ENCODE measurements at regions not wholly inside any gene's neighbourhood (a gene's known extent, or its start where the extent isn't known, plus 50 kb on each side); places are given as distances from the start of the nearest gene placed in this dataset.

- Histone ChIP-seq H3K79me2 (ENCODE audit: insufficient read depth, low read depth) (no peaks in the 10 kb centered on the region), H2AFZ (ENCODE audit: low read depth) (no peak overlapping the region), H3K27me3 (ENCODE audit: insufficient read depth, low read depth) (no peaks in the 10 kb centered on the region), H4K20me1 (ENCODE audit: insufficient read depth) (no peaks in the 10 kb centered on the region), H3K4me2 (no peak overlapping the region), H3K27ac (no peak overlapping the region), H3K36me3 (ENCODE audit: insufficient read depth) (no peaks in the 10 kb centered on the region), H3K9ac (no peak overlapping the region), H3K4me3 (IDR thresholded peaks at IDR 0.05; ENCODE audit: insufficient read depth, low read depth, low read length) (no peak overlapping the region), H3K4me1 (ENCODE audit: low read depth, poor library complexity, severe bottlenecking) (no peaks in the 10 kb centered on the region)
- TF ChIP-seq, protein P1, sequence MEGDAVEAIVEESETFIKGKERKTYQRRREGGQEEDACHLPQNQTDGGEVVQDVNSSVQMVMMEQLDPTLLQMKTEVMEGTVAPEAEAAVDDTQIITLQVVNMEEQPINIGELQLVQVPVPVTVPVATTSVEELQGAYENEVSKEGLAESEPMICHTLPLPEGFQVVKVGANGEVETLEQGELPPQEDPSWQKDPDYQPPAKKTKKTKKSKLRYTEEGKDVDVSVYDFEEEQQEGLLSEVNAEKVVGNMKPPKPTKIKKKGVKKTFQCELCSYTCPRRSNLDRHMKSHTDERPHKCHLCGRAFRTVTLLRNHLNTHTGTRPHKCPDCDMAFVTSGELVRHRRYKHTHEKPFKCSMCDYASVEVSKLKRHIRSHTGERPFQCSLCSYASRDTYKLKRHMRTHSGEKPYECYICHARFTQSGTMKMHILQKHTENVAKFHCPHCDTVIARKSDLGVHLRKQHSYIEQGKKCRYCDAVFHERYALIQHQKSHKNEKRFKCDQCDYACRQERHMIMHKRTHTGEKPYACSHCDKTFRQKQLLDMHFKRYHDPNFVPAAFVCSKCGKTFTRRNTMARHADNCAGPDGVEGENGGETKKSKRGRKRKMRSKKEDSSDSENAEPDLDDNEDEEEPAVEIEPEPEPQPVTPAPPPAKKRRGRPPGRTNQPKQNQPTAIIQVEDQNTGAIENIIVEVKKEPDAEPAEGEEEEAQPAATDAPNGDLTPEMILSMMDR (conservative IDR thresholded peaks at IDR 0.05; ENCODE audit: low read depth, low read length): no peak
Measured at GRCh38 chr4:123200051-123200940, 196.3 kb upstream of the SPRY1 start.

GRCh38 chr4:123204737-123205136 is 191.9 kb upstream of the SPRY1 start:
- Histone ChIP-seq H3K79me2 (ENCODE audit: insufficient read depth, low read depth) (no peaks in the 10 kb centered on the region), H3K4me2 (no peak overlapping the region), H3K4me3 (IDR thresholded peaks at IDR 0.05; ENCODE audit: insufficient read depth, low read depth, low read length) (no peak overlapping the region), H3K27me3 (ENCODE audit: insufficient read depth, low read depth) (no peaks in the 10 kb centered on the region), H3K27ac (no peak overlapping the region), H4K20me1 (ENCODE audit: insufficient read depth) (no peaks in the 10 kb centered on the region), H3K4me1 (ENCODE audit: low read depth, poor library complexity, severe bottlenecking) (no peaks in the 10 kb centered on the region), H3K36me3 (ENCODE audit: insufficient read depth) (no peaks in the 10 kb centered on the region), H2AFZ (ENCODE audit: low read depth) (no peak overlapping the region), H3K9ac (no peak overlapping the region)
- TF ChIP-seq, protein P1 (conservative IDR thresholded peaks at IDR 0.05; ENCODE audit: low read depth, low read length): no peak

DNA sequence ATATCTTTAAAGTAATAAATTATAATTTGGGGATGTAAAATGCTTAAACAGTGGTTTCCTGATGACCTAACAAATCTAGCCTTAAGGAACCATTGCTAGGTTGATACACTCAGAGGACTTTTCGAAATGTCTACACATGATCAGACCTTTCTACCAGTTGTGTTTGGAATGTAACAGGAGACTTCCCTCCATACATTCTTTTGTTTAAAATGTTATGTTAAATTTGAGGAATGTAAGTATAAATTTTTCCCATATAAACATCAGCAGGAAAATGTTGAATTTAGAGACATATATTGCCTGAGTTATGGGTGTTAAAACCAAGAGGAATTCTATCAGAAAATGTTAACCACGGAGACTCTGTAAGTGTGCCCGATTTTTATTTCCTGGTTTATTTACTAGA is 190.6 kb upstream of the SPRY1 start:
- H4K20me1 ChIP-seq (ENCODE audit: insufficient read depth): no peaks in the 10 kb centered on the region
- no peak overlapping the region for H2AFZ ChIP-seq (ENCODE audit: low read depth)
- TF ChIP-seq, protein P1 (conservative IDR thresholded peaks at IDR 0.05; ENCODE audit: low read depth, low read length): no peak
- no peak overlapping the region for H3K9ac ChIP-seq
- no peaks in the 10 kb centered on the region for H3K27me3 ChIP-seq (ENCODE audit: insufficient read depth, low read depth)
- no peak overlapping the region for H3K4me2 ChIP-seq
- no peak overlapping the region for H3K4me3 ChIP-seq (IDR thresholded peaks at IDR 0.05; ENCODE audit: insufficient read depth, low read depth, low read length)
- no peaks in the 10 kb centered on the region for H3K4me1 ChIP-seq (ENCODE audit: low read depth, poor library complexity, severe bottlenecking)
- H3K27ac ChIP-seq: no peak overlapping the region
- H3K36me3 ChIP-seq (ENCODE audit: insufficient read depth): no peaks in the 10 kb centered on the region
- no peaks in the 10 kb centered on the region for H3K79me2 ChIP-seq (ENCODE audit: insufficient read depth, low read depth)

DNA sequence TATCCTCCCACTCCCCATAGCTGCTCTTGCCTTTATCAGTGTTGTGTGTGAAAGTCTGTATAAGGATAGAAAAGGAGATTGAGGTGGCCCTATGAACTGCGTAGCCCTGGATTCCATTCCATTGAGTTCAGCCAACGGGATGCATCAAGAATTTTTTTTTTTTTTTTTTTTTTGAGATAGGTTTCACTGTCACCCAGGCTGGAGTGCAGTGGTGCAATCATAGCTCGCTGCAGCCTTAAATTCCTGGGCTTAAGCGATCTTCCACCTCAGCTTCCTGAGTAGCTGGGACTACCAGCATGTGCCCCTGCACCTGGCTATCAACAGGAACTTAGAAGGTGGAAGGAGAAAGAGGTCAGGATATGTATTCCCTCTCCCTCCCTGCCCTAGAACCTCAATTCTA is 187.2 kb upstream of the SPRY1 start:
- H3K27me3 ChIP-seq (ENCODE audit: insufficient read depth, low read depth): no peaks in the 10 kb centered on the region
- no peak overlapping the region for H3K4me2 ChIP-seq
- TF ChIP-seq, protein P1 (conservative IDR thresholded peaks at IDR 0.05; ENCODE audit: low read depth, low read length): no peak
- no peaks in the 10 kb centered on the region for H4K20me1 ChIP-seq (ENCODE audit: insufficient read depth)
- H3K9ac ChIP-seq: no peak overlapping the region
- no peaks in the 10 kb centered on the region for H3K4me1 ChIP-seq (ENCODE audit: low read depth, poor library complexity, severe bottlenecking)
- no peak overlapping the region for H2AFZ ChIP-seq (ENCODE audit: low read depth)
- H3K4me3 ChIP-seq (IDR thresholded peaks at IDR 0.05; ENCODE audit: insufficient read depth, low read depth, low read length): no peak overlapping the region
- no peak overlapping the region for H3K27ac ChIP-seq
- H3K36me3 ChIP-seq (ENCODE audit: insufficient read depth): no peaks in the 10 kb centered on the region
- H3K79me2 ChIP-seq (ENCODE audit: insufficient read depth, low read depth): no peaks in the 10 kb centered on the region

Measured in KMS-11 (cell line).